ENCODE measurements at regions not wholly inside any gene's neighbourhood (a gene's known extent, or its start where the extent isn't known, plus 50 kb on each side); places are given as distances from the start of the nearest gene placed in this dataset.

DNA sequence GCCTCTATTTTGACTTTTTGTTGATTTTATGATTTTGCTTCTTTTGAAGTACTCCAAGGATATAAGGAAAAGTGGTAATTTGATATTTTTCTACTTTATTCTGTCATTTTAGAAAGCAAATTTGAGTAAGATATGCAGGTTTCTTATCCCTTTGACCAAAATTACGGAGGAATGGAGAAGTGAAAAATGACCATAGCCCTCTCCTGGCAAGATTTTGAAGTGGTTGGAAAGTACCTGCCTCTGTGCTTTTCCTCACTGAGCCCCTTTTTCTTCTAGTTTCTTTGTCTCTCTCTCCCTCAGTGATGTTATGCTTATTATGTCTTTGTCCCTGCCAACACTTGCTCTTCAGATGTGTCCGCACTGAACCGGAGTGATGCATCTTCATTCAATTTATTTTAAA, 898.1 kb downstream of the EPHA4 start:
- TF ChIP-seq, protein P1, sequence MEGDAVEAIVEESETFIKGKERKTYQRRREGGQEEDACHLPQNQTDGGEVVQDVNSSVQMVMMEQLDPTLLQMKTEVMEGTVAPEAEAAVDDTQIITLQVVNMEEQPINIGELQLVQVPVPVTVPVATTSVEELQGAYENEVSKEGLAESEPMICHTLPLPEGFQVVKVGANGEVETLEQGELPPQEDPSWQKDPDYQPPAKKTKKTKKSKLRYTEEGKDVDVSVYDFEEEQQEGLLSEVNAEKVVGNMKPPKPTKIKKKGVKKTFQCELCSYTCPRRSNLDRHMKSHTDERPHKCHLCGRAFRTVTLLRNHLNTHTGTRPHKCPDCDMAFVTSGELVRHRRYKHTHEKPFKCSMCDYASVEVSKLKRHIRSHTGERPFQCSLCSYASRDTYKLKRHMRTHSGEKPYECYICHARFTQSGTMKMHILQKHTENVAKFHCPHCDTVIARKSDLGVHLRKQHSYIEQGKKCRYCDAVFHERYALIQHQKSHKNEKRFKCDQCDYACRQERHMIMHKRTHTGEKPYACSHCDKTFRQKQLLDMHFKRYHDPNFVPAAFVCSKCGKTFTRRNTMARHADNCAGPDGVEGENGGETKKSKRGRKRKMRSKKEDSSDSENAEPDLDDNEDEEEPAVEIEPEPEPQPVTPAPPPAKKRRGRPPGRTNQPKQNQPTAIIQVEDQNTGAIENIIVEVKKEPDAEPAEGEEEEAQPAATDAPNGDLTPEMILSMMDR (IDR thresholded peaks at IDR 0.05): no peak
- no peak for TF ChIP-seq POLR2A (IDR thresholded peaks at IDR 0.05)
